ENCODE measurements at regions not wholly inside any gene's neighbourhood (a gene's known extent, or its start where the extent isn't known, plus 50 kb on each side); places are given as distances from the start of the nearest gene placed in this dataset.

GRCh38 chr2:12555012-12555645 lies 161.6 kb upstream of the TRIB2 start:
- TF ChIP-seq CTCF (optimal IDR thresholded peaks at IDR 0.05 in 1 of 3, IDR thresholded peaks at IDR 0.05 in 1 of 3, conservative IDR thresholded peaks at IDR 0.05 in 1 of 3; ENCODE audit: extremely low read depth in 1 of 3, insufficient read depth in 2 of 3, low read length in 3 of 3) (no peak), EZH2 (IDR thresholded peaks at IDR 0.05; ENCODE audit: low read length) (no peak)
